Gastroesophageal sphincter (tissue), 4 donors: ENCODE measurements at regions not wholly inside any gene's neighbourhood (a gene's known extent, or its start where the extent isn't known, plus 50 kb on each side); places are given as distances from the start of the nearest gene placed in this dataset.

Experiments
- ATAC-seq: fragments of 150-250 bp; one replicate; pipeline ENCODE4 v1.9.1; 2016; ENCODE audit warnings: mild to moderate bottlenecking, moderate library complexity
- H3K27ac ChIP-seq, 4 donors: fragments of 200-600 bp; sonication (generic) in 3 of 4; 1 replicate in 3 of 4; 2 replicates in 1 of 4; pipeline ENCODE4 v1.5.1; 2016 to 2019
- H3K27me3 ChIP-seq: fragments of 200-600 bp; sonication (generic); one replicate; pipeline ENCODE4 v1.5.1; 2019
- H3K36me3 ChIP-seq, 2 donors: fragments of 200-600 bp; sonication (generic); one replicate each; pipeline ENCODE4 v1.5.1; 2019; ENCODE audit warnings: control low read depth in 1 of 2
- H3K4me1 ChIP-seq, 3 donors: fragments of 200-600 bp; sonication (generic); 1 replicate in 2 of 3; 2 replicates in 1 of 3; pipeline ENCODE4 v1.5.1; 2016 to 2019; ENCODE audit warnings: control low read depth in 2 of 3
- H3K4me3 ChIP-seq, 2 donors: fragments of 200-600 bp; sonication (generic); one replicate each; pipeline ENCODE4 v1.5.1; 2019; ENCODE audit warnings: mild to moderate bottlenecking in 1 of 2, moderate library complexity in 1 of 2
- H3K9me3 ChIP-seq, 3 donors: fragments of 200-600 bp; sonication (generic); one replicate each; pipeline ENCODE4 v1.5.1; 2017 to 2019; ENCODE audit warnings: control low read depth in 2 of 3
- EP300 ChIP-seq: sonication (generic); formaldehyde crosslinking; IDR thresholded peaks from one replicate; pipeline ENCODE4 v1.6.1; 2017; ENCODE audit warnings: antibody characterized with exemption, mild to moderate bottlenecking
- POLR2A ChIP-seq, 2 donors: fragments of 450-650 bp; IDR thresholded peaks; one replicate each; pipeline ENCODE4 v1.6.1; 2017; ENCODE audit warnings: antibody characterized with exemption in 2 of 2, mild to moderate bottlenecking in 2 of 2, moderate library complexity in 1 of 2
- POLR2AphosphoS5 ChIP-seq: sonication (generic); formaldehyde crosslinking; IDR thresholded peaks from one replicate; pipeline ENCODE4 v1.6.1; 2017; ENCODE audit warnings: antibody characterized with exemption
- WGBS, 2 donors: methylation state at CpG; one replicate each; pipeline ENCODE4 v1.1.5; 2018; ENCODE audit warnings: low coverage in 1 of 2; 5-methylcytosine and 5-hydroxymethylcytosine counted together
- TF ChIP-seq, protein P1 (sequence below), 4 experiments: fragments of 200-600 bp in 2 of 4; fragments of 450-650 bp in 2 of 4; sonication (generic) in 1 of 4; IDR thresholded peaks; one replicate each; pipeline ENCODE4 v1.5.1; 2017 to 2019; ENCODE audit warnings: antibody characterized with exemption in 4 of 4, mild to moderate bottlenecking in 2 of 4, moderate library complexity in 2 of 4

- Histone ChIP-seq H3K4me3 (no peak overlapping the region), H3K27ac (no peak overlapping the region), H3K36me3 (no peaks in the 10 kb centered on the region), H3K9me3 (no peaks in the 10 kb centered on the region), H3K27me3 (no peaks in the 10 kb centered on the region), H3K4me1 (no peaks in the 10 kb centered on the region)
- 58 to 61% methylated on average over 3 of the region's 4 CpGs for WGBS, 2 donors
- no peak for ATAC-seq
- no peak for TF ChIP-seq POLR2A (IDR thresholded peaks at IDR 0.05)
- TF ChIP-seq, protein P1, sequence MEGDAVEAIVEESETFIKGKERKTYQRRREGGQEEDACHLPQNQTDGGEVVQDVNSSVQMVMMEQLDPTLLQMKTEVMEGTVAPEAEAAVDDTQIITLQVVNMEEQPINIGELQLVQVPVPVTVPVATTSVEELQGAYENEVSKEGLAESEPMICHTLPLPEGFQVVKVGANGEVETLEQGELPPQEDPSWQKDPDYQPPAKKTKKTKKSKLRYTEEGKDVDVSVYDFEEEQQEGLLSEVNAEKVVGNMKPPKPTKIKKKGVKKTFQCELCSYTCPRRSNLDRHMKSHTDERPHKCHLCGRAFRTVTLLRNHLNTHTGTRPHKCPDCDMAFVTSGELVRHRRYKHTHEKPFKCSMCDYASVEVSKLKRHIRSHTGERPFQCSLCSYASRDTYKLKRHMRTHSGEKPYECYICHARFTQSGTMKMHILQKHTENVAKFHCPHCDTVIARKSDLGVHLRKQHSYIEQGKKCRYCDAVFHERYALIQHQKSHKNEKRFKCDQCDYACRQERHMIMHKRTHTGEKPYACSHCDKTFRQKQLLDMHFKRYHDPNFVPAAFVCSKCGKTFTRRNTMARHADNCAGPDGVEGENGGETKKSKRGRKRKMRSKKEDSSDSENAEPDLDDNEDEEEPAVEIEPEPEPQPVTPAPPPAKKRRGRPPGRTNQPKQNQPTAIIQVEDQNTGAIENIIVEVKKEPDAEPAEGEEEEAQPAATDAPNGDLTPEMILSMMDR (IDR thresholded peaks at IDR 0.05), result no peak
- no peak for TF ChIP-seq EP300
- TF ChIP-seq POLR2AphosphoS5, result no peak
Measured at GRCh38 chr20:12640251-12640650, 368.5 kb upstream of the SPTLC3 start.

DNA sequence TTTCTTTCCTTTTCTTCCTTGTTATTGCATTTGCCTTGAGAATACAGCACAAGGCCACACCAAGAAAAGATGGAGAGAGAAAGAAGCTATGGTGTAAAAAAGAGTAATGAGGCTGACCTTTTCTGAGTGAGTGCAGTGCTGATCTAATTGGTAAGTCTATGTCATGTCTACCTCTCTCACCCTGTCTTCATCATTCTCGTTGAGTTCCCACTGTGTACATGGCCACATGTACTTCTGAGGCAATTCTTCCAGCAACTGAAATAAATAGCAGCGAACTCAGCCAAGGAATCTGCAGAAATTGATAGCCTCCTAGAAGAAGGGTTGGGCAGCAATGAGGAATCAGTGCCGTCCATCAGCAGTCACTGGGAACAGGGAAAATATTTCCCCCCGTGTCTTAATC, 367.2 kb upstream of the SPTLC3 start:
- Histone ChIP-seq H3K4me1 (no peaks in the 10 kb centered on the region), H3K36me3 (no peaks in the 10 kb centered on the region), H3K27ac (no peak overlapping the region), H3K9me3 (no peaks in the 10 kb centered on the region), H3K27me3 (no peaks in the 10 kb centered on the region), H3K4me3 (no peak overlapping the region)
- TF ChIP-seq POLR2AphosphoS5 (no peak), POLR2A (IDR thresholded peaks at IDR 0.05) (no peak), EP300 (no peak)
- TF ChIP-seq, protein P1 (IDR thresholded peaks at IDR 0.05), result no peak
- ATAC-seq, result no peak
- 28 to 58% methylated on average over 3 to 4 of the region's 4 CpGs for WGBS, 2 donors

DNA sequence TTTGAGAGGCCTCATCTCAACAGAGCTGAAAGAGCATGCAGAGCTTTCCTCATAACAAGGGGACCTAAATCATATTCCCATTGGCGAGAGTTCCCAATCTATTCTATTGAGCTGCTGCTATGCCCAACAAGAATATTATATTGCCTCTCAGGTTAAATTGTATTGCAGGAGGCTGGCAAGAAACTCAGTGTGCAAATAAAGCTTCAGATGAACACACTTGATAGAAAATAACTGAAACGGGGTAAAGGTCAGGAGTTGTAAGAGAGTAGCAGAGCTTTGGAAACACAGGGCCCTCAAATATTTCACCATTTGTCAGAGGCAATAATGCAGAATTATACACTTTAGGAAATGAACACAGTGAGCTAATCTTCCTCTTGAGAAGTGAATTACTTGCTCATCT, 364.3 kb upstream of the SPTLC3 start:
- no peak for ATAC-seq
- no peaks in the 10 kb centered on the region for H3K4me1 ChIP-seq
- WGBS, 2 donors, result 80% methylated on average over 2 of the region's 2 CpGs; no CpG with 5 or more reads in 1 of the 2 donors

DNA sequence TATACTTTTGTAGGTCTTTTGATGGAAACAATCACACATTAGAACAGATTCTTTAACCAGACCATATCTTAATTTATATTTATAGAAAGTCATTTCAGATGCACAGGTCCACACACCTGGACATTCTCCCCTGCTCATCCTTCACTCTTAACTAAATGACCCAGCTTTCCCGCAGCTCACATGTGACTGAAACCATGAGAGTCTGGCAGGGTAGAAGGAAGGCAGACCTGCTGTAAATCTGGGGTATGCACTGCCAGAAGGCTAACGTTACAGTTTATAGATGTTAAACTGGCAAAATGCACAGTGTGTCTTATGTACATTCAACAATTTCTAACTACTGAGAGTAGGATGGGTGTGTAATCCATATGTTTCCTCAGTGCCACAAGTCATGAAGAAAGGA, 359.5 kb upstream of the SPTLC3 start:
- Histone ChIP-seq H3K27ac (no peak overlapping the region), H3K27me3 (no peaks in the 10 kb centered on the region), H3K36me3 (no peaks in the 10 kb centered on the region), H3K4me3 (no peak overlapping the region), H3K4me1 (no peaks in the 10 kb centered on the region), H3K9me3 (no peaks in the 10 kb centered on the region)
- 61 to 67% methylated on average over 1 to 2 of the region's 2 CpGs for WGBS, 2 donors
- ATAC-seq, result no peak
- TF ChIP-seq POLR2AphosphoS5 (no peak), EP300 (no peak), POLR2A (IDR thresholded peaks at IDR 0.05) (no peak)
- TF ChIP-seq, protein P1 (IDR thresholded peaks at IDR 0.05), result no peak

More for the DNA sequence above, 364.3 kb upstream of the SPTLC3 start:
- TF ChIP-seq POLR2AphosphoS5, result no peak
- no peak for TF ChIP-seq POLR2A (IDR thresholded peaks at IDR 0.05)
- TF ChIP-seq, protein P1 (IDR thresholded peaks at IDR 0.05), result no peak
- no peak for TF ChIP-seq EP300
- no peaks in the 10 kb centered on the region for H3K36me3 ChIP-seq
- no peaks in the 10 kb centered on the region for H3K9me3 ChIP-seq
- no peak overlapping the region for H3K4me3 ChIP-seq
- no peaks in the 10 kb centered on the region for H3K27me3 ChIP-seq
- H3K27ac ChIP-seq, result no peak overlapping the region

DNA sequence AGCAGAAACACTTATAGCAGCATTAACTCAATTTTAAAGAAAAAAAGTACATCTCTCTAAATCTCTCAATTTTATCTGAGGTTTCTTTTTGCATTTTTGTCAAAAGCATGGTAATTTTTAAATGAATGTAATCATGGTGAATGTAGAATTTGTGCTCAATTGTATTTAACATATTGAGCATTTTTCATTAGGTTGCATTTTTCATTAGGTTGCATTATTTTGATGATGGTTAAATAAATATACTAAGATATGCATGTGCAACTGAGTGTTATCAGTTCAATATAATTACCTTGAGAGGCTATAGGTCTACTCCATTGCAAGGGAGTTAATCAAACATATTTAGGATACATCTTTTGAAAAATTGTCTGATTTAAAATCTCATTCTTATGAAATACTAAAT, 355.1 kb upstream of the SPTLC3 start:
- Histone ChIP-seq H3K9me3 (no peaks in the 10 kb centered on the region), H3K27ac (no peak overlapping the region), H3K4me3 (no peak overlapping the region), H3K36me3 (no peaks in the 10 kb centered on the region), H3K4me1 (no peaks in the 10 kb centered on the region), H3K27me3 (no peaks in the 10 kb centered on the region)
- ATAC-seq, result no peak
- TF ChIP-seq POLR2AphosphoS5, result no peak

DNA sequence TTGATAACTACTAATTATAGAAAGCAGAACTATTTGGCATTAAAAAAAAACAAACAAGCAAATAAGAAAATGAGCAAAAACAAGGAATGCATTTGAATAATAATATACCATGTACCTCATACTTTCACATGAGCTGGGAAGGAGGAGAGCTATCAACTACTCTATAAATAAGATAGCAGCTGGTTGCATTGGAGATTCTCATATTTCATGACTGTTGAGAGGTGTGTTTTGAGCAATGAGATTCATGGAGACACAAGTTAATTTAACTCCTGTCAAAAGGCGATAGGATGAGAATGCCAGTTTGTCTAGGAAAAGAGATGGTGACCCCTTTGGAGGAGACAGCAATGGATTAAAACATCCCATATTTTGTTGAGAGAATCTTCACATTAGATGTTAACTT, 348.8 kb upstream of the SPTLC3 start:
- no peak for TF ChIP-seq POLR2AphosphoS5
- TF ChIP-seq, protein P1 (IDR thresholded peaks at IDR 0.05), result no peak
- H3K36me3 ChIP-seq, result no peaks in the 10 kb centered on the region
- WGBS, 2 donors, result 60 to 100% methylated on average over 1 of the region's 1 CpG
- H3K27ac ChIP-seq, result no peak overlapping the region
- H3K27me3 ChIP-seq, result no peaks in the 10 kb centered on the region
- ATAC-seq, result no peak
- no peak overlapping the region for H3K4me3 ChIP-seq
- H3K9me3 ChIP-seq, result no peaks in the 10 kb centered on the region
- H3K4me1 ChIP-seq, result no peaks in the 10 kb centered on the region
